GM19455 (cell line): ENCODE measurements at regions not wholly inside any gene's neighbourhood (a gene's known extent, or its start where the extent isn't known, plus 50 kb on each side); places are given as distances from the start of the nearest gene placed in this dataset.

Experiments used
- ATAC-seq: cut with Tn5 transposase; IDR thresholded peaks from one replicate; pipeline ENCODE4 v1.9.1; 2021; ENCODE audit not compliant: unreplicated experiment

- ATAC-seq = no peak
These were observed 111.0 kb upstream of the PTCH1 start for GRCh38 chr9:95627802-95628201.

DNA sequence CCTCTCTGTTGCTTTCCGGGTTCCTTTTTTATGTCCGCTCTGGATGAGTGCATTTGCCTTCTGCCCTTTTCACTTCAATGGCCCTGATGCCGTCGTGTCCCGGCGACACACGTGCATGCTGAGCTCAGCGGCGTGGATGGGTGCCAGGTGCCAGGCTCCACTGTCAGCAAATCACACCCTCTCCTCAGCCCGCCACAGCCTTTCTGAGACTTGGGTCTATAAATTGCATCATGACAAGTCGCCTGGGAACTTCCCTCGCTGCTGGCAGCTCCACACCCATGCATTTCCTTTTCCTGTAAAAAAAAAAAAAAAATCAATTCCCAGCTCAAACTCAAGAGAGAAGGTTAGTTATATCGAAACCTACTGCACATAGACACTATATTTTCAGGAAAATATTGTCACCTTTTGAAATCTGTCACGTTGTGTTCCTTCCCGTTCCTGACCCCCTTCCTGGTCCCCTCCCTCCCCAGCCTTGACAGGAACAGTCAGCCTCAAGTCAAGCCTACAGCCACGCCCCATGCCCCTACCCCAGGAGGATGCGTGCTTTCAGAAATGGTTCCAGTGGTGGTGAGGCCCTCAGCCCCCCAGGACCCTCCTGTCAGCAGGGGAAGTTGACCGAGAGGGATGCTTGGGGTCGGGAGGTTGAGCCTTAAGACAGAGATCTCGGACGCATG lies 110.3 kb upstream of the PTCH1 start:
- ATAC-seq = no peak

DNA sequence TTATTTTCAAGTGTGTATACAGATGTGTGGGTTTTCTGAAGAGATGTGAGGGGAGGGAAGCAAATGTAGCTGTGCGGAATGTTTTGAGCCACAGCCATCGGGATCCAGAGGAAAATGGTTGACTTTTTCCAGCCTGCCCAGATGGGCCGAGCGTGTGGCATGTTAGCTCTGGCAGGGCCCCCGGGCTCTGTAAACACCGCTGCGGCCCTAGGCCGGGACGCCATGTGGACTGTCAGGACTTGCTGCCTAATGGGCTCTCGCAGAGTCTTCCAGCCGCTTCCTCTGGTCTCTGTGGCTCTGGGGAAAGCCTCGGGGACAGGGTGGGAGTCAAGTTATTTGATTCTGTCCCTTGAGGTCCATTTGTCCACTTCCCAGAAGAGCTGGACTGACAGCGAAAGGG lies 109.6 kb upstream of the PTCH1 start:
- ATAC-seq = no peak

GRCh38 chr9:95623640-95624039 lies 106.9 kb upstream of the PTCH1 start:
- ATAC-seq = no peak

GRCh38 chr9:95620722-95621121 lies 104.0 kb upstream of the PTCH1 start:
- no peak for ATAC-seq

GRCh38 chr9:95620314-95620713 lies 103.5 kb upstream of the PTCH1 start:
- ATAC-seq = no peak

DNA sequence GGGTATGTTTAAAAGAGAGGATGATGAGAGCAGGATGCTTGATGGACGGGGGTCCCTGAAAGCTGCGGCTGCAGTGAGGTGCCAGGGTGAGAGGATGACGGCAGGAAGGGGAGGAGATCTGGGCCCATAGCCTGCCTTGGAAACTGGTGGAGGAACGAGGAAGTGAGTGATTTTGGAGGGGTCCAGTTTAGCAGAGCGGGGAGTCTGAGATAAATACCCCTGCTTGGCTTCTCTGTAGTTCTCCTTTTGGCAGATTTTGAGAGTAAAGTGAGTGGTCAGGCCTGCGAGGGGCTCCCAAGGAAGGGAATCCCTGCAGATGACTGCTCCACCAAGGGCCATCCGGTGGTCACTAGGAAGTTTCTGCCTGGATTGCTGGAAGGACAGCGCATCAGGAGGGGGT lies 98.5 kb upstream of the PTCH1 start:
- no peak for ATAC-seq

DNA sequence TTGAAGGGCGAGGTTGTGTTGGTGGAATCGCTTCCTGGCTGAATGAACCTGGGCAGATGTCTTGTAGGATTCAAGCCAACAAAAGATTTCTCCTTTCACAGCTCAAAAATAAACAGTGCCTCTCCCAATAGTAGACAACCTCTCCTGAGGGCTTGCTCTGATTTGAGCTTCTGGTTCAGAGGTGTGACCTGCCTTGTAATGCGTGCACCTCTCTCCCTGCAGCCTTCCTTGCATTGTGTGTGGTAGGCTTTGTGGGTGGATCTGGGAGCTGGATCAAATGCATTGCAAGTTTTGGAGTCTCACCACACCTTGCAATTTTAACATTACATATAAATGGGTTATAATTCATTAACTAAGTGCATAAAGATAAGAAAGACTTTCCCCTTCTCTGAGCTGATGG lies 96.9 kb upstream of the PTCH1 start:
- ATAC-seq = no peak

GRCh38 chr9:95611354-95611753 lies 94.6 kb upstream of the PTCH1 start:
- ATAC-seq = no peak

DNA sequence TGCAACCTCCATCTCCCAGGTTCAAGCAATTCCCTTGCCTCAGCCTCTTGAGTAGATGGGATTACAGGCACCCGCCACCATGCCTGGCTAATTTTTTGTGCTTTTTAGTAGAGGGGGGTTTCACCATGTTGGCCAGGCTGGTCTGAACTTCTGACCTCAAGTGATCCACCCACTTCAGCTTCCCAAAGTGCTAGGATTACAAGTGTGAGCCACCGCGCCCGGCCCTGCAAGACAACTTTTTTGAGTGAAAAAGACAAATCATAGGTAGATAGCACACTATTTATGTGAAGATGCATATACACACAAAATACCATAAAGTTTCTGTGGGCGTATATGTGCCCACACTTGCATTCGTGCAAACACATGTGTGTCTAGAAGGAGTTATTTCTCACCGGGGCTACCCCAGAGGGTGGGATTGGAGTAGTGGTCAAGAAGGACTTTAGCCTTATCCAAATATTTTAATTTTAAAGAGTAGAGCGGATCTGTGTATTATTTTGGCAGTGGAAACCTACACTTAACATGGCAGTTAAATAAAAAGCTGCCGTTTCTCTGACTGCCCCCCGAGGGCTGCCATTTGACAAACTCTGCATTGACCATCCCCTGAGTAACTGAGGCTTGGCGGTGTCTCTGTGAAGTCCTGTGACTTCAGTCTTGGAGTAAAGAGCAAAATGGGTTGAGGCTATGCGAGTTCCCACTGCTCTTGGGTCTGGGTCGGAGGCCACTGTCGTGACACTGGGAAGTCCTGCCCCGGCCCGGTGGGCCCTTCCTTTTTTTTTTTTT lies 93.4 kb upstream of the PTCH1 start:
- no peak for ATAC-seq

- ATAC-seq = no peak
These were observed 92.7 kb upstream of the PTCH1 start for GRCh38 chr9:95609426-95609825.

DNA sequence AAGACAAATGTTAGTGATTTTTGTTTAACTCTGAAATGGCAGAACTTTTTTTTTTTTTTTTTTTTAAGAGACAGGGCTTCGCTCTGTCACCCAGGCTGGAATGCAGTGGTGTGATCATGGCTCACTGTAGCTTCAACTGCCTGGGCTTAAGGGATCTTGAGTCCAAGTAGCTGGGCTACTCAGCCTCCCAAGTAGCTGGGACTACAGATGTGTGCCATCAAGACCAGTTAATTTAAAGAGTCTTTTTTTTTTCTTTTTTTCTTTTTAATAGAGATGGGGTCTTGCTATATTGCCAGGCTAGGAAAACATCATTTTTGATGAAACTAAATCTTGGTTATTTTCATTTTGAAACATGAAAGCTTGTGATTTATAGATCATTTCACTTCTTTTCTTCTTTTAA lies 91.6 kb upstream of the PTCH1 start:
- ATAC-seq = no peak

GRCh38 chr9:95607507-95607906 lies 90.7 kb upstream of the PTCH1 start:
- ATAC-seq = no peak

DNA sequence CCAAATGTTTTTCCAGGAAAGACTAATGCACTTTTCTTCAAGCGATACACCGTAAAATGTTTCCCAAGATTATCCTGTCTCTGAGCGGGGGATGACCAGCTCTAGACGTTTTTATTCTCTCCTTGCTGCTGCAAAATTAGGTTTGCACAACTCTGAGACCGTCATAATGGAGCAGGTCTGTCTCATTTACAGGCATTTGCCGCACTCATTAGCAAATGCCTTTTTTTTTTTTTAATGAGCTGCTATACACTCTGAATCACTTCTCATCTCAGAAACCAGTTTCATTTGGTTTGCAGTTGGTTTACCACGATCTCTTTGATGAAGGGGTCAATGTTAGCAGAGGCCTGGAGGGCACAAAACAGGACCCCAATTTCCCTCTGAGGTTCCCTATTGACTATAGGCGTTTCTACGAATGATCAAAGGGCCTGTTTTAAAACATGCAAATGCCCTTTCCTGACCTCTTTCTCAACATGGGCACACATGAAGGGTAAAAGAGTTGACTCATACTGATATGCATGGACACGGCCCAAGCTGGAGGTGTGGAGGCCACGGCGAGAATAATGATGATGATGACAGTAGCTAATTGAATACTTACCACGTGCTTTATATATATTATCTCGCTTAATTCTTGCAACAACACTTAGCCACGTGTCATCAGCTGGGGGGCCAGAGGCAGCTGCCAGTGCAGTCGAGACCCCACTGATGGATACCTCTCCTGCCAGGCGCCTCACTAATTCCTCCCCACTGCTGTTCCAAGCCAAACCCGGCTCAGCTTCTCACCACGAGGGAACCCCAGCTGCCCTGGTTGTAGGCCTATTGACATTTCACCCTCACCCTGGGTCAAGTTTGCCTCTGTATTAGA lies 89.9 kb upstream of the PTCH1 start:
- ATAC-seq = no peak

GRCh38 chr9:95605816-95606488 lies 89.2 kb upstream of the PTCH1 start:
- ATAC-seq = no peak

DNA sequence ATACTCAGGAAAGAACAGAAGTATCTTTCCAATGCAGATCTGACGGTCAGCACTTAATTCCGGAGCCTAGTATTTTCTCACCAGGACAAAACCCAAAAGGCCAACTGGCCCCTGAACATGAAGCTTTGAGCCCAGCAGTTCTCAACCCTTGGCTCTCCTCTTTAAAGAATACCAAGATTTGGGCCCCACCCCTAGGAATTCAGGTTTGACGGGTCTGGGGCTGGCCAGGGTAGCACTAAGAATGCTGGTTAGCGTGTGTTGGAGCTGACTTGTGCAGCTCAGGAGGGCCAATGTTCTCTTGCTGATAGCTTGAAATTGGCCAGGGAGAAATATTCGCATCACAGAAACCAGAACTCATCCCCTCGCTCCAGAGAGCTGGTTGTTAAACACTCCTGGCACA lies 88.3 kb upstream of the PTCH1 start:
- ATAC-seq = no peak

DNA sequence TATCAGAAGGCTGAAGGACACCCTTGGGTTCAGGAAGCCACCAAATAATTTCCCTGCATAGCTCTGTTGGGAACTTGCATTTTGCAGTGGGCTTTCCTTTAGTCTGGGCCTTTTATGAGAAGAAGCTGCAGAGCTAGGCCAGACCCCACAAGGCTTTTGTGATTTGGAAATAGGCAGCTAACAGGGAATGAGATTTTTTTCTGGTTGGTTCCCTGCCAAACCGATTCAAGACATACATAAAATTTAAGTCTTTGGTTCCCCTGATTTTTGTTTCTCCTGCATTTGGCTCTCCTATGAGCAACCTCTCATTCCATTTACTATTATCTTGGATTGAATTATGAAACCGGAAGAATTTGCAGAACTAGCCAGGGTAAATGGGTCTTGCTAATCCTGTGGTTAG lies 81.5 kb upstream of the PTCH1 start:
- no peak for ATAC-seq

GRCh38 chr9:95595721-95596295 lies 79.0 kb upstream of the PTCH1 start:
- no peak for ATAC-seq

GRCh38 chr9:95592931-95593330 lies 76.2 kb upstream of the PTCH1 start:
- no peak for ATAC-seq

GRCh38 chr9:95588724-95589588 lies 72.2 kb upstream of the PTCH1 start:
- ATAC-seq = no peak
